ENCODE measurements at regions not wholly inside any gene's neighbourhood (a gene's known extent, or its start where the extent isn't known, plus 50 kb on each side); places are given as distances from the start of the nearest gene placed in this dataset.

DNA sequence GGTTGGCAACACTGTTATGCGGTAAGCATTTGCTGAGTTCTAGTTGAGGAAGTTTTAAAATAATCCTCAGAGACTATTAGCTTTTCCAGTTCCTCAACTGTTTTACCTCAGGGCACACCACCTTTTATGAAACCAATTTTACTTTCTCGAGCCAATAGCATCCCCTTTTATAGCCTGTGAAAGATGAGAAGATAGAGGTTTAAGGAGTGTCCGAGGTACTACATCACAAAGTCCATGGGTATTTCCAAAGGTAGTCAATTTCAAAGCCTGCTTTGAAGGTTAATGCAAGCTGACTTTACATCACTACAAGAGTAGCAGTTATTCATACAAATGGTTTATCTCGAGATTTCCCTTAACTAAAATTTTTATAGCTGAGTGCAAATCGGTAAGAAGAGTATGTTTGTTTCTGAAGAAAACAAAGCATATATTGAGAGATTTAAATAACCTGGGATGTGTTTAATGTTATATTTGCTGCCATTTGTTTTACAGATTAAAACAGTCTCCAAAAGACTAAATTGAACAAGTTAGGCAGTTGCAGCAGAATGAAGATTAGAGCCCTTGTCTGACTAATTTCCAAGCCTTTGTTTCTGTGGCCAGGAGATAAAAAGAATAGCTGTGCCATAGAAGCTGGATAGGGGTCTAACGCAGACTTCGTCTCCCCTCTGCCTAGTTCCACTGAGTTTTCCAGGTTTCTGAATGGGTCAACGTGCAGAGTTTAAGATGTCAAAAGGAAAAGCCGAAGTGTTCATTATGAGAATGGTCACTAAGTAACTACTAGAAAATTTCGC, 74.7 kb upstream of the TRPC4 start:
- Mint-ChIP-seq H3K9me3 (peaks cover 0 to 12% (median 3%) of the 10 kb centered on the region in 5 donors), H3K36me3 (no peaks in the 10 kb centered on the region), H3K4me3 (no peak overlapping the region), H3K4me1 (no peaks in the 10 kb centered on the region), H3K27ac (no peak overlapping the region), H3K27me3 (no peaks in the 10 kb centered on the region)
- Histone ChIP-seq H3K9me3 (ENCODE audit: low read length) (no peaks in the 10 kb centered on the region), H3K27me3 (ENCODE audit: insufficient read depth, low read length, poor library complexity, severe bottlenecking) (no peaks in the 10 kb centered on the region), H3K4me3 (ENCODE audit: low read length) (no peak overlapping the region), H3K4me1 (ENCODE audit: insufficient read depth, low read length) (no peaks in the 10 kb centered on the region), H3K36me3 (ENCODE audit: insufficient read depth, low read length) (no peaks in the 10 kb centered on the region), H3K27ac (ENCODE audit: low read depth, low read length) (no peak overlapping the region)
- ChIA-PET CTCF (no interaction called here), POLR2A (no interaction called here)
- DNase-seq, result no peak

DNA sequence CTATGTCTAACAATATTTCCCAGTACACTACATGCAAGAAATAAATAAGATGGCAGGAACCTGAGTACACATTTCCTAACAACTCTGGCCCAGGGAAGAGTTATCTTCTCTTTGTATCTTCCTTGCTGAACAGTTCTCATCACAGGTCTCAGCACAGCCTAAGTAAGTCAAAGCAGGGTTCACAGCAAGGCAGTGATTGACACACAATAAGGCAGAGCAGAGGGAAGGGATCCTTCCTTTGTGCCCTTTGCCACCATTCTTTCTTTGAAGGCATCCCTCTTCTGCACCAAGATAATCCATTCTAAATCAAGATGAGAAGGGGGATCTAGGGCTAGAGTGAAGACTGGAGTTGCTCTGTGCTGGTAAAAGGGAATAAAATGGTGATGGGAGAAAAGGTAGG, 73.4 kb upstream of the TRPC4 start:
- Mint-ChIP-seq H3K36me3 (no peaks in the 10 kb centered on the region), H3K4me3 (no peak overlapping the region), H3K9me3 (peaks cover 0 to 10% (median 0%) of the 10 kb centered on the region in 5 donors), H3K27me3 (no peaks in the 10 kb centered on the region), H3K27ac (no peak overlapping the region), H3K4me1 (no peaks in the 10 kb centered on the region)
- H3K4me3 ChIP-seq (ENCODE audit: low read length), result no peak overlapping the region
- no peaks in the 10 kb centered on the region for H3K27me3 ChIP-seq (ENCODE audit: insufficient read depth, low read length, poor library complexity, severe bottlenecking)
- H3K36me3 ChIP-seq (ENCODE audit: insufficient read depth, low read length), result no peaks in the 10 kb centered on the region
- POLR2A ChIA-PET, result no interaction called here
- H3K27ac ChIP-seq (ENCODE audit: low read depth, low read length), result no peak overlapping the region
- CTCF ChIA-PET, result no interaction called here
- H3K9me3 ChIP-seq (ENCODE audit: low read length), result no peaks in the 10 kb centered on the region
- H3K4me1 ChIP-seq (ENCODE audit: insufficient read depth, low read length), result no peaks in the 10 kb centered on the region
- DNase-seq, result no peak

GRCh38 chr13:37934339-37935191, 65.0 kb upstream of the TRPC4 start:
- no peaks in the 10 kb centered on the region for H3K9me3 ChIP-seq (ENCODE audit: low read length)
- H3K4me3 ChIP-seq (ENCODE audit: low read length), result no peak overlapping the region
- no peaks in the 10 kb centered on the region for H3K36me3 ChIP-seq (ENCODE audit: insufficient read depth, low read length)
- no peak overlapping the region for H3K4me3 Mint-ChIP-seq
- no peaks in the 10 kb centered on the region for H3K36me3 Mint-ChIP-seq
- no peak for DNase-seq
- ChIA-PET CTCF (no interaction called here), POLR2A (no interaction called here)
- no peak overlapping the region for H3K27ac ChIP-seq (ENCODE audit: low read depth, low read length)
- H3K4me1 Mint-ChIP-seq, result no peaks in the 10 kb centered on the region
- no peaks in the 10 kb centered on the region for H3K27me3 Mint-ChIP-seq
- H3K27me3 ChIP-seq (ENCODE audit: insufficient read depth, low read length, poor library complexity, severe bottlenecking), result no peaks in the 10 kb centered on the region
- H3K9me3 Mint-ChIP-seq, result peaks cover 0 to 4% (median 2%) of the 10 kb centered on the region in 5 donors
- no peak overlapping the region for H3K27ac Mint-ChIP-seq
- no peaks in the 10 kb centered on the region for H3K4me1 ChIP-seq (ENCODE audit: insufficient read depth, low read length)

GRCh38 chr13:37929308-37929707, 59.7 kb upstream of the TRPC4 start:
- no peak overlapping the region for H3K27ac Mint-ChIP-seq
- no peaks in the 10 kb centered on the region for H3K36me3 Mint-ChIP-seq
- no peak overlapping the region for H3K4me3 ChIP-seq (ENCODE audit: low read length)
- H3K27me3 ChIP-seq (ENCODE audit: insufficient read depth, low read length, poor library complexity, severe bottlenecking), result no peaks in the 10 kb centered on the region
- no peaks in the 10 kb centered on the region for H3K4me1 Mint-ChIP-seq
- no peaks in the 10 kb centered on the region for H3K4me1 ChIP-seq (ENCODE audit: insufficient read depth, low read length)
- H3K27ac ChIP-seq (ENCODE audit: low read depth, low read length), result no peak overlapping the region
- POLR2A ChIA-PET, result no interaction called here
- no peaks in the 10 kb centered on the region for H3K36me3 ChIP-seq (ENCODE audit: insufficient read depth, low read length)
- no peaks in the 10 kb centered on the region for H3K9me3 ChIP-seq (ENCODE audit: low read length)
- H3K9me3 Mint-ChIP-seq, result peaks cover 0 to 3% (median 0%) of the 10 kb centered on the region in 5 donors
- no peak for DNase-seq
- CTCF ChIA-PET, result no interaction called here
- H3K4me3 Mint-ChIP-seq, result no peak overlapping the region
- H3K27me3 Mint-ChIP-seq, result no peaks in the 10 kb centered on the region

- no peaks in the 10 kb centered on the region for H3K36me3 Mint-ChIP-seq
- H3K27me3 Mint-ChIP-seq, result no peaks in the 10 kb centered on the region
- no peaks in the 10 kb centered on the region for H3K36me3 ChIP-seq (ENCODE audit: insufficient read depth, low read length)
- H3K9me3 ChIP-seq (ENCODE audit: low read length), result no peaks in the 10 kb centered on the region
- H3K27me3 ChIP-seq (ENCODE audit: insufficient read depth, low read length, poor library complexity, severe bottlenecking), result no peaks in the 10 kb centered on the region
- CTCF ChIA-PET, result no interaction called here
- H3K27ac ChIP-seq (ENCODE audit: low read depth, low read length), result no peak overlapping the region
- no peak overlapping the region for H3K27ac Mint-ChIP-seq
- H3K4me3 Mint-ChIP-seq, result no peak overlapping the region
- no peak for DNase-seq
- no peaks in the 10 kb centered on the region for H3K4me1 Mint-ChIP-seq
- H3K4me1 ChIP-seq (ENCODE audit: insufficient read depth, low read length), result no peaks in the 10 kb centered on the region
- H3K4me3 ChIP-seq (ENCODE audit: low read length), result no peak overlapping the region
- POLR2A ChIA-PET, result no interaction called here
- H3K9me3 Mint-ChIP-seq, result peaks cover 0 to 3% (median 2%) of the 10 kb centered on the region in 5 donors
These were observed 58.0 kb upstream of the TRPC4 start for GRCh38 chr13:37927561-37927960.

DNA sequence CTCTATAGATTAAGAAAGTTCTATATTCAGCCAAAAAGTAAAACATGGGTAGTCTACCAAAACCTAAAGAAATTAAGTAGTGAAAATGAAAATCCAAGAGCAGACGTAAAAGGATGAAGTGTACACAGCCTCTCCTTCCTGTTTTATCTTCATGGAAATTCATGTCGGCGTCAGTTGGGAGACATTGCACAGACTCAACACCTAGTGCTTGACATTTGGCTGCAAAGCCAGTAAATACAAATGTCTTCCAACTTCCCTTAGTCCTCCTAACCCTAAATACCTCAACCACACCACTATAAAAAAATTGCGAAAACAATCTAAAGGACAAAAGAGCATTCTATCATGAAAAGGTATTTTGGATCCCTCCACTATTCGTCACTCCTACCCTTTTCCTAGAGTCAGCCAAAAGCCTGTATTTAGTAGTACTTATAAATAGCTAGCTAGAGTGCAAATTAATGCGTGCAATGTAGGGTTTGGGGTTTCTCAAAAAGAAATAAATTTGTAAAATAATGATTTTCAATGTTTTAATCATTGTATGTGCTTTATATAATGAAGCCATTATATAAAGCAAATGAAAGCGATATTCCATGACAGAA, 56.4 kb upstream of the TRPC4 start:
- no peaks in the 10 kb centered on the region for H3K27me3 Mint-ChIP-seq
- CTCF ChIA-PET, result no interaction called here
- POLR2A ChIA-PET, result no interaction called here
- Histone ChIP-seq H3K9me3 (ENCODE audit: low read length) (no peaks in the 10 kb centered on the region), H3K4me3 (ENCODE audit: low read length) (no peak overlapping the region), H3K36me3 (ENCODE audit: insufficient read depth, low read length) (no peaks in the 10 kb centered on the region), H3K27ac (ENCODE audit: low read depth, low read length) (no peak overlapping the region), H3K27me3 (ENCODE audit: insufficient read depth, low read length, poor library complexity, severe bottlenecking) (no peaks in the 10 kb centered on the region), H3K4me1 (ENCODE audit: insufficient read depth, low read length) (no peaks in the 10 kb centered on the region)
- no peaks in the 10 kb centered on the region for H3K36me3 Mint-ChIP-seq
- H3K4me1 Mint-ChIP-seq, result no peaks in the 10 kb centered on the region
- DNase-seq, result no peak
- H3K9me3 Mint-ChIP-seq, result peaks cover 0 to 8% (median 0%) of the 10 kb centered on the region in 5 donors
- no peak overlapping the region for H3K27ac Mint-ChIP-seq
- no peak overlapping the region for H3K4me3 Mint-ChIP-seq

DNA sequence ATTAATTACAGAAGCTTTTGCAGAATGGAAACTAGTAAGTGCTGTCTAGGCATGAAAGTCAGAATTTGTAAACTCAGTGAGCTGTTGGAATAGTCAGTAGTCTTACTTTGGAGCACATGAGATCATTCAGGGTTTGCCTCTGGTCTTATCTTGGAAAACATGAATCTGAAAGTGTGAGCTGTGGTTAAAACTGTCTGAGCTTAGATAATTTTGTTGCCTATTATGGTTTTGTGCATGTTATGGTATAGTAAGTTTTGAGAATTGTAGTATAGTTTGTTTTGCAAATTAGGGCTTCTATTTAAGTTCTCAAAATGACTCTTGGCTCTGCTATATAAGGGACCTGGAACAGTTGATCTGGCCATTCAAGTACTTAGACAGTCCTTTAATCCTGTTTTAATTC, 53.7 kb upstream of the TRPC4 start:
- H3K36me3 Mint-ChIP-seq, result no peaks in the 10 kb centered on the region
- Histone ChIP-seq H3K36me3 (ENCODE audit: insufficient read depth, low read length) (no peaks in the 10 kb centered on the region), H3K4me3 (ENCODE audit: low read length) (no peak overlapping the region), H3K9me3 (ENCODE audit: low read length) (no peaks in the 10 kb centered on the region), H3K4me1 (ENCODE audit: insufficient read depth, low read length) (no peaks in the 10 kb centered on the region), H3K27ac (ENCODE audit: low read depth, low read length) (no peak overlapping the region), H3K27me3 (ENCODE audit: insufficient read depth, low read length, poor library complexity, severe bottlenecking) (no peaks in the 10 kb centered on the region)
- H3K27ac Mint-ChIP-seq, result no peak overlapping the region
- no peak overlapping the region for H3K4me3 Mint-ChIP-seq
- H3K4me1 Mint-ChIP-seq, result no peaks in the 10 kb centered on the region
- H3K27me3 Mint-ChIP-seq, result no peaks in the 10 kb centered on the region
- POLR2A ChIA-PET, result no interaction called here
- CTCF ChIA-PET, result no interaction called here
- DNase-seq, result no peak
- peaks cover 0 to 8% (median 0%) of the 10 kb centered on the region in 5 donors for H3K9me3 Mint-ChIP-seq

DNA sequence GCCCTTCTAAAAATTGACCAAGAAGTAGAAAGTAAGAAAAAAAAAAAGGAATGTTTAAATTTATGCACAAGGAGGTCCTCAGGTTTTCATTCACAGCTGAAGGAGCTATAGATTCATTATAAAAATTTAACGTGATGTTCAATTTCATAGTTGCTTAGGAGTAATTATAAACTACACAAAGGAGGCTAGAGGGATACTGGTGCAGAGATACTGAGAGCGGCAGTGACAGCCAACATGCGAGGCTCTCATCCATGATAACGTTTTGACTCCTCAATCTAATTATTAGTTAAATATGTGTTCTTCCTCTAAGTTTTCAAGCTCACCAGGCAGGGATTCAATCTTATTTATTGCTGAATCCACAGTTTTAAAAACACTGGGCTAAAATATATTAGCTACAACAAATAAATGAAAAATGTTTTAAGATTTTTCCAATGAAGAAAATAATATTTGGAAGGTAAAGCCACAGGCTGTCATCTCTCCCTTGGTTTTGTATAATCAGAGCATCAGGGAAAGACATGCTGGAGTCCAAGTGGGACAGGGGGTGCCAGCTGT, 49.8 kb upstream of the TRPC4 start:
- H3K27ac ChIP-seq (ENCODE audit: low read depth, low read length), result no peak overlapping the region
- Mint-ChIP-seq H3K27me3 (no peaks in the 10 kb centered on the region), H3K4me3 (no peak overlapping the region), H3K4me1 (no peaks in the 10 kb centered on the region), H3K27ac (no peak overlapping the region), H3K36me3 (no peaks in the 10 kb centered on the region), H3K9me3 (peaks cover 0 to 15% (median 5%) of the 10 kb centered on the region in 5 donors)
- H3K9me3 ChIP-seq (ENCODE audit: low read length), result no peaks in the 10 kb centered on the region
- no peaks in the 10 kb centered on the region for H3K27me3 ChIP-seq (ENCODE audit: insufficient read depth, low read length, poor library complexity, severe bottlenecking)
- ChIA-PET CTCF (no interaction called here), POLR2A (no interaction called here)
- no peak for DNase-seq
- no peak overlapping the region for H3K4me3 ChIP-seq (ENCODE audit: low read length)
- H3K36me3 ChIP-seq (ENCODE audit: insufficient read depth, low read length), result no peaks in the 10 kb centered on the region
- no peaks in the 10 kb centered on the region for H3K4me1 ChIP-seq (ENCODE audit: insufficient read depth, low read length)
